ENCODE measurements at regions not wholly inside any gene's neighbourhood (a gene's known extent, or its start where the extent isn't known, plus 50 kb on each side); places are given as distances from the start of the nearest gene placed in this dataset.
"Not testable (repeated sequence)": the region's sequence is repeated elsewhere in the genome, so short reads cannot be mapped to it uniquely, and the experiment has no call there.

- not testable (repeated sequence) for TF ChIP-seq ZNF274 (IDR thresholded peaks at IDR 0.05; ENCODE audit: low read depth, low read length); POLR2A (IDR thresholded peaks at IDR 0.05; ENCODE audit: borderline replicate concordance, extremely low read depth, insufficient read depth, insufficient read length); CTCF (IDR thresholded peaks at IDR 0.05 in 2 of 3, conservative IDR thresholded peaks at IDR 0.05 in 1 of 3; ENCODE audit: borderline replicate concordance in 1 of 3, insufficient read depth in 1 of 3, low read depth in 2 of 3, low read length in 2 of 3); ELF1 (IDR thresholded peaks at IDR 0.05; ENCODE audit: borderline replicate concordance, low read depth)
Observed at GRCh38 chr16:72729552-72729951, 318.4 kb downstream of the ZFHX3 start.

Measured in HCT116 (cell line).